IMR-90 (cell line): ENCODE measurements at regions not wholly inside any gene's neighbourhood (a gene's known extent, or its start where the extent isn't known, plus 50 kb on each side); places are given as distances from the start of the nearest gene placed in this dataset.
"Not testable (repeated sequence)": the region's sequence is repeated elsewhere in the genome, so short reads cannot be mapped to it uniquely, and the experiment has no call there.

Experiments used
- ATAC-seq: fragments of 200-7000 bp; cut with Tn5 transposase; 2 replicates; pipeline ENCODE4 v1.9.1; 2020; ENCODE audit warnings: low read depth, mild to moderate bottlenecking, moderate library complexity
- BruUV-seq: library from RNA; stranded (reverse); fragments of 400-500 nt; replicated peaks from 2 replicates; lab custom pipeline; 2021; lab: Mats Ljungman, UMichigan
- CTCF ChIA-PET: fragments of 300-600 bp; formaldehyde crosslinking; extraction: SDS; loops from one replicate; lab custom pipeline; 2021; ENCODE audit warnings: antibody characterized with exemption; lab: Yijun Ruan, JAX
- POLR2A ChIA-PET: fragments of 300-600 bp; sonication (Branson Sonifier 250); formaldehyde crosslinking; loops from one replicate; lab custom pipeline; 2022; ENCODE audit warnings: antibody characterized with exemption; ENCODE audit not compliant: unreplicated experiment; lab: Charles Lee
- DNase-seq: peaks from one replicate; pipeline ENCODE4 v3.0.0; 2013
- H2AFZ ChIP-seq: replicated peaks from 2 replicates; pipeline ENCODE3; 2013; ENCODE audit warnings: low read length, mild to moderate bottlenecking; ENCODE audit not compliant: poor library complexity
- H2AK5ac ChIP-seq: 2 replicates; pipeline ENCODE4 v1.6.1; 2013; ENCODE audit warnings: low read depth, low read length, inconsistent platforms
- H2AK9ac ChIP-seq: replicated peaks from 2 replicates; pipeline ENCODE3; 2013; ENCODE audit warnings: mild to moderate bottlenecking, low read depth, low read length, moderate library complexity; ENCODE audit not compliant: poor library complexity
- H2BK120ac ChIP-seq: 2 replicates; pipeline ENCODE4 v1.6.1; 2013; ENCODE audit warnings: low read depth, low read length, inconsistent platforms
- H2BK15ac ChIP-seq: 3 replicates; pipeline ENCODE4 v1.6.1; 2013; ENCODE audit warnings: low read depth, low read length, inconsistent platforms
- H2BK20ac ChIP-seq: 2 replicates; pipeline ENCODE4 v1.6.1; 2013; ENCODE audit warnings: low read depth, mild to moderate bottlenecking, inconsistent platforms, low read length, moderate library complexity
- H2BK5ac ChIP-seq: 2 replicates; pipeline ENCODE4 v1.6.1; 2013; ENCODE audit warnings: mild to moderate bottlenecking, low read depth, low read length, inconsistent platforms; ENCODE audit not compliant: poor library complexity, severe bottlenecking
- H3K14ac ChIP-seq: replicated peaks from 2 replicates; pipeline ENCODE4 v1.6.1; 2013; ENCODE audit warnings: low read depth, low read length, inconsistent platforms
- H3K18ac ChIP-seq: 2 replicates; pipeline ENCODE4 v1.6.1; 2013; ENCODE audit warnings: low read depth, low read length, control low read depth
- H3K23ac ChIP-seq: 2 replicates; pipeline ENCODE4 v1.6.1; 2013; ENCODE audit warnings: low read depth, low read length, inconsistent platforms
- H3K27ac ChIP-seq: 2 replicates; pipeline ENCODE4 v1.5.1; 2013; ENCODE audit warnings: mild to moderate bottlenecking, control low read depth, low read length; ENCODE audit not compliant: insufficient read depth
- H3K27me3 ChIP-seq: 2 replicates; pipeline ENCODE4 v1.6.1; 2013; ENCODE audit warnings: low read length; ENCODE audit not compliant: control insufficient read depth, insufficient read depth
- H3K36me3 ChIP-seq: 2 replicates; pipeline ENCODE4 v1.6.1; 2013; ENCODE audit warnings: low read length, mixed read lengths; ENCODE audit not compliant: control insufficient read depth, insufficient read depth
- H3K4ac ChIP-seq: 2 replicates; pipeline ENCODE4 v1.6.1; 2013; ENCODE audit warnings: low read depth, low read length, inconsistent platforms
- H3K4me1 ChIP-seq: 2 replicates; pipeline ENCODE4 v1.6.1; 2013; ENCODE audit warnings: low read length, mixed read lengths; ENCODE audit not compliant: control insufficient read depth, insufficient read depth
- H3K4me2 ChIP-seq: 2 replicates; pipeline ENCODE4 v1.6.1; 2013; ENCODE audit warnings: low read depth, mild to moderate bottlenecking, control low read depth, low read length, moderate library complexity
- H3K4me3 ChIP-seq: 2 replicates; pipeline ENCODE4 v1.5.1; 2013; ENCODE audit warnings: low read depth, mild to moderate bottlenecking, control low read depth, low read length, moderate library complexity; ENCODE audit not compliant: insufficient read depth
- H3K56ac ChIP-seq: 2 replicates; pipeline ENCODE4 v1.6.1; 2013; ENCODE audit warnings: low read length, inconsistent platforms; ENCODE audit not compliant: insufficient read depth; ENCODE audit errors: extremely low read depth
- H3K79me1 ChIP-seq, 2 experiments: 2 replicates each; pipeline ENCODE4 v1.6.1; 2013; ENCODE audit warnings: low read length in 2 of 2, inconsistent platforms in 1 of 2, low read depth in 1 of 2
- H3K9ac ChIP-seq: 2 replicates; pipeline ENCODE4 v1.6.1; 2013; ENCODE audit warnings: low read depth, low read length, control low read depth
- H3K9me1 ChIP-seq: 2 replicates; pipeline ENCODE4 v1.6.1; 2013; ENCODE audit warnings: low read length, inconsistent platforms; ENCODE audit not compliant: insufficient read depth
- H3K9me3 ChIP-seq: 2 replicates; pipeline ENCODE4 v1.6.1; 2013; ENCODE audit warnings: low read length; ENCODE audit not compliant: control insufficient read depth, insufficient read depth
- H4K20me1 ChIP-seq: 2 replicates; pipeline ENCODE4 v1.6.1; 2013; ENCODE audit warnings: low read length, inconsistent platforms; ENCODE audit not compliant: insufficient read depth
- H4K5ac ChIP-seq: 2 replicates; pipeline ENCODE4 v1.6.1; 2013; ENCODE audit warnings: mild to moderate bottlenecking, low read depth, low read length, control low read depth
- H4K8ac ChIP-seq, 2 experiments: 2 replicates each; pipeline ENCODE4 v1.6.1; 2013; ENCODE audit warnings: low read depth in 2 of 2, low read length in 2 of 2, control low read depth in 1 of 2, inconsistent platforms in 1 of 2
- H4K91ac ChIP-seq: 2 replicates; pipeline ENCODE4 v1.6.1; 2013; ENCODE audit warnings: low read depth, low read length, inconsistent platforms; ENCODE audit not compliant: insufficient read depth
- WGBS, 2 experiments: methylation state at CpG; one replicate each; pipeline versions ENCODE4 v1.1.5 to v1.1.7; 2013; ENCODE audit warnings: missing lambda C conversion rate in 2 of 2; ENCODE audit not compliant: insufficient read length in 1 of 2; ENCODE audit errors: extremely low coverage in 2 of 2; 5-methylcytosine and 5-hydroxymethylcytosine counted together
- dilution Hi-C: fragments of 300-500 bp; cut with HindIII; formaldehyde crosslinking; loops from one replicate; pipeline ENCODE4 v1.14.3; 2018; ENCODE audit warnings: low sequenced_read_pairs; ENCODE audit not compliant: unreplicated experiment
- in situ Hi-C: fragments of 300-500 bp; cut with MboI; formaldehyde crosslinking; loops from 3 replicates; pipeline ENCODE4 v1.14.3; 2019; ENCODE audit warnings: low sequenced_read_pairs, inconsistent platforms, mixed read lengths
- intact Hi-C: fragments of 100-400 bp; cut with micrococcal nuclease; formaldehyde crosslinking; loops from 2 replicates; pipeline ENCODE4 v1.10.0; 2022

GRCh38 chr20:30397111-30397510 is 860.4 kb upstream of the DEFB115 start:
- dilution Hi-C loops, H3K27me3 ChIP-seq, H2AK5ac ChIP-seq, intact Hi-C loops, CTCF ChIA-PET, H3K9me1 ChIP-seq, BruUV-seq, H3K27ac ChIP-seq, H2BK20ac ChIP-seq, H3K4ac ChIP-seq, H4K20me1 ChIP-seq, DNase-seq, H2BK120ac ChIP-seq, H2BK5ac ChIP-seq, H3K23ac ChIP-seq, H2AK9ac ChIP-seq, H3K79me1 ChIP-seq, H3K4me2 ChIP-seq, POLR2A ChIA-PET, H3K18ac ChIP-seq, H3K4me1 ChIP-seq, H4K5ac ChIP-seq, ATAC-seq, H3K4me3 ChIP-seq, H4K8ac ChIP-seq, H2BK15ac ChIP-seq, in situ Hi-C loops, H3K9me3 ChIP-seq, H3K9ac ChIP-seq, H2AFZ ChIP-seq, H3K14ac ChIP-seq, H4K91ac ChIP-seq, H3K56ac ChIP-seq: not testable (repeated sequence)
- WGBS, 2 experiments: 100% methylated on average over 1 of the region's 2 CpGs; no CpG with 5 or more reads in 1 of the 2 experiments
- peaks cover 15% of the 10 kb centered on the region for H3K36me3 ChIP-seq

GRCh38 chr20:30405061-30405460 is 852.4 kb upstream of the DEFB115 start:
- H2BK20ac ChIP-seq, H2AK5ac ChIP-seq, in situ Hi-C loops, H4K8ac ChIP-seq, intact Hi-C loops, H2AK9ac ChIP-seq, ATAC-seq, H4K20me1 ChIP-seq, H3K79me1 ChIP-seq, H3K4me3 ChIP-seq, CTCF ChIA-PET, H2AFZ ChIP-seq, H3K27me3 ChIP-seq, H3K23ac ChIP-seq, dilution Hi-C loops, H2BK5ac ChIP-seq, H3K4me2 ChIP-seq, H3K56ac ChIP-seq, H4K5ac ChIP-seq, H3K14ac ChIP-seq, POLR2A ChIA-PET, H4K91ac ChIP-seq, H3K27ac ChIP-seq, H3K9ac ChIP-seq, H2BK120ac ChIP-seq, H3K9me3 ChIP-seq, H3K18ac ChIP-seq, H3K4ac ChIP-seq, DNase-seq, H3K9me1 ChIP-seq, H3K4me1 ChIP-seq, H2BK15ac ChIP-seq, BruUV-seq, H3K36me3 ChIP-seq: not testable (repeated sequence)
- WGBS, 2 experiments: no CpG with 5 or more reads among the region's 18 CpGs
